Fibroblast of lung (primary cell): ENCODE measurements at regions not wholly inside any gene's neighbourhood (a gene's known extent, or its start where the extent isn't known, plus 50 kb on each side); places are given as distances from the start of the nearest gene placed in this dataset.

Source experiments
- DNase-seq, 2 donors: peaks; one replicate each; pipeline versions ENCODE4 v3.0.0 to v3.0.0-alpha.2; 2010; ENCODE audit warnings: low read depth in 2 of 2
- H2AFZ ChIP-seq: 2 replicates; pipeline ENCODE4 v1.5.1; 2012; ENCODE audit warnings: low read length, control low read depth, inconsistent platforms
- H3K27ac ChIP-seq: 2 replicates; pipeline ENCODE4 v1.5.1; 2011; ENCODE audit warnings: low read length, control low read depth; ENCODE audit not compliant: insufficient read depth
- H3K27me3 ChIP-seq: 2 replicates; pipeline ENCODE4 v1.5.1; 2011; ENCODE audit warnings: mild to moderate bottlenecking, low read length; ENCODE audit not compliant: control insufficient read depth, insufficient read depth
- H3K36me3 ChIP-seq: 2 replicates; pipeline ENCODE4 v1.5.1; 2011; ENCODE audit warnings: low read length; ENCODE audit not compliant: control insufficient read depth, insufficient read depth
- H3K4me1 ChIP-seq: 2 replicates; pipeline ENCODE4 v1.5.1; 2011; ENCODE audit warnings: low read length; ENCODE audit not compliant: control insufficient read depth, insufficient read depth; ENCODE audit errors: extremely low read depth
- H3K4me2 ChIP-seq: 2 replicates; pipeline ENCODE4 v1.5.1; 2011; ENCODE audit warnings: low read length, control low read depth; ENCODE audit not compliant: insufficient read depth; ENCODE audit errors: extremely low read depth
- H3K4me3 ChIP-seq, 4 experiments: fragments of 200-600 bp in 1 of 4; sonication (generic) in 1 of 4; replicated peaks in 1 of 4; 2 replicates each; pipeline ENCODE4 v1.5.1; 2011 to 2016; ENCODE audit warnings: low read length in 4 of 4, low read depth in 3 of 4, mild to moderate bottlenecking in 3 of 4, control low read depth in 2 of 4, inconsistent platforms in 1 of 4, mixed read lengths in 1 of 4; ENCODE audit not compliant: insufficient read depth in 1 of 4; ENCODE audit errors: control extremely low read depth in 1 of 4
- H3K79me2 ChIP-seq: 2 replicates; pipeline ENCODE4 v1.5.1; 2012; ENCODE audit warnings: mild to moderate bottlenecking, low read length, inconsistent platforms; ENCODE audit not compliant: control insufficient read depth, insufficient read depth
- H3K9ac ChIP-seq: 2 replicates; pipeline ENCODE4 v1.5.1; 2011; ENCODE audit warnings: mild to moderate bottlenecking, low read length, control low read depth; ENCODE audit not compliant: insufficient read depth
- H3K9me3 ChIP-seq: 2 replicates; pipeline ENCODE4 v1.5.1; 2012; ENCODE audit warnings: low read depth, low read length; ENCODE audit not compliant: control insufficient read depth, insufficient read depth
- H4K20me1 ChIP-seq: 2 replicates; pipeline ENCODE4 v1.5.1; 2011; ENCODE audit warnings: low read length; ENCODE audit not compliant: control insufficient read depth, insufficient read depth; ENCODE audit errors: extremely low read depth
- EZH2 ChIP-seq: IDR thresholded peaks from 2 replicates; pipeline ENCODE4 v1.5.1; 2012; ENCODE audit warnings: low read length, control low read depth, mild to moderate bottlenecking; ENCODE audit errors: missing control alignments
- TF ChIP-seq, protein P1 (sequence below), 2 donors: IDR thresholded peaks in 1 of 2; conservative IDR thresholded peaks in 1 of 2; 1 replicate in 1 of 2; 2 replicates in 1 of 2; pipeline ENCODE4 v1.5.1; 2011 to 2012; ENCODE audit warnings: low read length in 2 of 2, control low read depth in 1 of 2, inconsistent platforms in 1 of 2, low read depth in 1 of 2, mild to moderate bottlenecking in 1 of 2

DNA sequence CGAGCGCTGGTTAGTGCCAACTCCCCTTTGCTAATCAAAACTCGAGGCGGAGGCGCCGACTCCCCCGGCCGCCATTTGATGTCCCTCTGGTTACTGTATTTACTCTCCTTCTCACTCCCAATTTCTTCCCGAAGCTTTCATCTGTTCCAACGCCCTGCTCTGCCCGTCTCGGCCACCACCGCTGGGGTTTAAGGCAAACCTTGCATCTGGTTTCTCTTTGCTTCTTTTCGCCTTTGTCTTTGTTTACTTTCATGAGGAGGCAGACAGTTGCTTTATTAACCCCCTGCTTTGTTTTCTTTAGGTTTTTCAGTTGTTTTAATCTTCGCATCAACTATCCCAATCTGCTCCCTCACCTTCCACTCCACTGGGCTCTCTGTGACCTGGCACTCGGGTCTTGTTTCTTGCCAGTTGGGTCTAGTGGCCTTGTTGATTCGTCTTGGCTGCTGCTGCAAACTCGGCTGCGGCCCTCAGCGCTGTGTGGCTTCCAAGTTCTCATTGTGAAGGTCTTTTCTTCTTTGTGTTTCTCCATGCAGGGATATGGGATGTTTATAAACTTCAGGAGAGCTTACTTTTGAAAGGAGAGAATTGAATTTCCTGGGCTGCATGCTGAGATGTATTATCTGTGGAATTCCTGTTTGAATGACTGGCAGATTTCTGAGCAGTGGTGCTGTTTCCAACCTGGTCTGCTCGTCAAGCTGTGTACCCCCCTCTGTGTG is 155.1 kb downstream of the CDC5L start:
- no peaks in the 10 kb centered on the region for H4K20me1 ChIP-seq
- DNase-seq = no peak
- peak overlapping the region; percentile 36 for H2AFZ ChIP-seq
- no peak overlapping the region for H3K27ac ChIP-seq
- H3K9me3 ChIP-seq = no peaks in the 10 kb centered on the region
- no peaks in the 10 kb centered on the region for H3K4me1 ChIP-seq
- TF ChIP-seq, protein P1, sequence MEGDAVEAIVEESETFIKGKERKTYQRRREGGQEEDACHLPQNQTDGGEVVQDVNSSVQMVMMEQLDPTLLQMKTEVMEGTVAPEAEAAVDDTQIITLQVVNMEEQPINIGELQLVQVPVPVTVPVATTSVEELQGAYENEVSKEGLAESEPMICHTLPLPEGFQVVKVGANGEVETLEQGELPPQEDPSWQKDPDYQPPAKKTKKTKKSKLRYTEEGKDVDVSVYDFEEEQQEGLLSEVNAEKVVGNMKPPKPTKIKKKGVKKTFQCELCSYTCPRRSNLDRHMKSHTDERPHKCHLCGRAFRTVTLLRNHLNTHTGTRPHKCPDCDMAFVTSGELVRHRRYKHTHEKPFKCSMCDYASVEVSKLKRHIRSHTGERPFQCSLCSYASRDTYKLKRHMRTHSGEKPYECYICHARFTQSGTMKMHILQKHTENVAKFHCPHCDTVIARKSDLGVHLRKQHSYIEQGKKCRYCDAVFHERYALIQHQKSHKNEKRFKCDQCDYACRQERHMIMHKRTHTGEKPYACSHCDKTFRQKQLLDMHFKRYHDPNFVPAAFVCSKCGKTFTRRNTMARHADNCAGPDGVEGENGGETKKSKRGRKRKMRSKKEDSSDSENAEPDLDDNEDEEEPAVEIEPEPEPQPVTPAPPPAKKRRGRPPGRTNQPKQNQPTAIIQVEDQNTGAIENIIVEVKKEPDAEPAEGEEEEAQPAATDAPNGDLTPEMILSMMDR (conservative IDR thresholded peaks at IDR 0.05 in 1 of 2, IDR thresholded peaks at IDR 0.05 in 1 of 2; ENCODE audit: low read depth in 1 of 2, low read length in 2 of 2) = no peak
- TF ChIP-seq EZH2 = no peak
- H3K4me2 ChIP-seq = peak overlapping the region; percentile 69
- H3K79me2 ChIP-seq = no peaks in the 10 kb centered on the region
- no peaks in the 10 kb centered on the region for H3K36me3 ChIP-seq
- H3K9ac ChIP-seq = no peak overlapping the region
- no peaks in the 10 kb centered on the region for H3K27me3 ChIP-seq
- H3K4me3 ChIP-seq = peak overlapping the region in 3 of 4 experiments; percentile 6 to 31 (median 7)

GRCh38 chr6:44543664-44544063 is 156.2 kb downstream of the CDC5L start:
- Histone ChIP-seq H2AFZ (no peak overlapping the region), H3K9ac (no peak overlapping the region), H3K4me2 (no peak overlapping the region), H3K79me2 (no peaks in the 10 kb centered on the region), H3K27me3 (no peaks in the 10 kb centered on the region), H3K9me3 (no peaks in the 10 kb centered on the region), H3K4me1 (no peaks in the 10 kb centered on the region), H3K4me3 (no peak overlapping the region), H3K36me3 (no peaks in the 10 kb centered on the region), H4K20me1 (no peaks in the 10 kb centered on the region), H3K27ac (no peak overlapping the region)
- no peak for DNase-seq
- TF ChIP-seq EZH2 = no peak

GRCh38 chr6:44545224-44545623 is 157.7 kb downstream of the CDC5L start:
- no peaks in the 10 kb centered on the region for H3K79me2 ChIP-seq
- TF ChIP-seq, protein P1 (conservative IDR thresholded peaks at IDR 0.05 in 1 of 2, IDR thresholded peaks at IDR 0.05 in 1 of 2; ENCODE audit: low read depth in 1 of 2, low read length in 2 of 2) = no peak
- no peak for TF ChIP-seq EZH2
- DNase-seq = no peak
- no peak overlapping the region for H2AFZ ChIP-seq
- no peaks in the 10 kb centered on the region for H3K4me1 ChIP-seq
- no peak overlapping the region for H3K4me3 ChIP-seq
- no peak overlapping the region for H3K27ac ChIP-seq
- no peaks in the 10 kb centered on the region for H4K20me1 ChIP-seq
- no peaks in the 10 kb centered on the region for H3K9me3 ChIP-seq
- no peak overlapping the region for H3K4me2 ChIP-seq
- H3K36me3 ChIP-seq = no peaks in the 10 kb centered on the region
- peaks cover 2% of the 10 kb centered on the region for H3K27me3 ChIP-seq
- H3K9ac ChIP-seq = no peak overlapping the region
